H7 (cell line): ENCODE measurements at regions not wholly inside any gene's neighbourhood (a gene's known extent, or its start where the extent isn't known, plus 50 kb on each side); places are given as distances from the start of the nearest gene placed in this dataset.

ENCODE experiments used
- DNase-seq: peaks from one replicate; pipeline ENCODE4 v3.0.0; 2012
- H3K27me3 ChIP-seq: 2 replicates; pipeline ENCODE4 v1.6.0; 2011; ENCODE audit warnings: mild to moderate bottlenecking, low read length; ENCODE audit not compliant: control insufficient read depth, insufficient read depth
- H3K36me3 ChIP-seq: replicated peaks from 2 replicates; pipeline ENCODE4 v1.5.1; 2011; ENCODE audit warnings: low read length; ENCODE audit not compliant: control insufficient read depth, insufficient read depth
- H3K4me3 ChIP-seq: 2 replicates; pipeline ENCODE4 v1.5.1; 2011; ENCODE audit warnings: low read depth, mild to moderate bottlenecking, control low read depth, low read length, moderate library complexity; ENCODE audit not compliant: insufficient read depth

DNA sequence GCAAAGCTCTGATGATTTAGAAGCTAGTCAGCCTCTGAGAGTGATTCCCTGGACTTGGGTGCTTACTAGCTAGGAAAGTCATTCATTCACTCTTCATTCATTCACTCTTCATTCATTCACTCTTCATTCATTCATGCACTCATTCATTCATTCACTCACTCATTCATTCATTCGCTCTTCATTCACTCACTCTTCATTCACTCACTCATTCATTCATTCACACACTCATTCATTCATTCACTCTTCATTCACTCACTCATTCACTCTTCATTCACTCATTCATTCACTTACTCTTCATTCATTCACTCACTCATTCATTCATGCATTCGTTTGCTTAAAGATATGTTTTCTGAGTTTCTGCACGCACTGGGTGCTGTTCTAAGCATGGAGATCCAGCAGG, 292.7 kb upstream of the TNRC6C start:
- H3K4me3 ChIP-seq: no peak overlapping the region
- H3K36me3 ChIP-seq: no peaks in the 10 kb centered on the region
- DNase-seq: no peak
- H3K27me3 ChIP-seq: no peaks in the 10 kb centered on the region

GRCh38 chr17:77666462-77666861, 292.0 kb upstream of the TNRC6C start:
- no peaks in the 10 kb centered on the region for H3K36me3 ChIP-seq

DNA sequence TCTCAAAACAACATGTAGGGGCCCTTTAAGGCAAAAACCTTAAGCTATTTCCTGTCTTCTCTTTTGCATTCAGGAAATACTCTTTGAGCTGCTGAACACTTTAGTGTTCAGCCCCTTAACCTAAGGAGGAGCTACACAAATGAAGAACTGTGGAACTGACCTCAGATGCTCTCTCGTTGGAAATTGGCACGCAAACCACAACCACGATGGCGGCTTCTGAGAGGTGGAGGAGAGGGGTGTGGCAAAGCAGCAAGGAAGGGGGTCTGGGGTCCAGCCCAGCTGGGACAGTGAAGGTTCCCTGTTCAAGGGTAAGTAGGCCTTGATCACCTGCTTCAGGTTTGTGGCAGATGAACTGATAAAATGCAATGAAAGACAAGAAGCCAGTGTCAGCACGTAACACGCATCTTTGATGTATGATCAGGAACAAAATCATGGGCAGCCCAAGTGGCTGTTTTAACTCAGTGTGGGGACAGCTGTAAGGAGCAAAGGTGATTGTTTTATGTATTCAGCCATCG, 291.6 kb upstream of the TNRC6C start:
- Histone ChIP-seq H3K4me3 (no peak overlapping the region), H3K36me3 (no peaks in the 10 kb centered on the region), H3K27me3 (no peaks in the 10 kb centered on the region)
- DNase-seq: no peak

More at GRCh38 chr17:77666462-77666861, 292.0 kb upstream of the TNRC6C start:
- Histone ChIP-seq H3K4me3 (no peak overlapping the region), H3K27me3 (no peaks in the 10 kb centered on the region)
- no peak for DNase-seq

DNA sequence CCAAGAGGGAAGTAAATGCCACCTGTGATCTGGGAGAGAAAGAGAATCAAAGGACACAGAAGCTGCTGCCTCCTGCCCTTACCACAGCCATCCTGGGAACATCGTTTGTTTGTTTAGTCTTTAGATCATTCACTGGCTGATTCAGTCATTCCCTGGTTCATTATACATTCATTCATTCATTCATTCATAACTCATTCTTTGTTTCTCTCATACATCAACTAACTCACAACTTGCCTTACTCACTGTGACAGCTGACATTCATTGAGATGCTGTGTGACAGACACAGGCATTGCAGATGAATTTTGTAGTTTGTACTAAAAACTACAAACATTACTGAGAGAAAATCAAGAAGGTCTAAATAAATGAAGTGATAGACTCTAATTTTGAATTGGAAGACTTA, 291.0 kb upstream of the TNRC6C start:
- no peak for DNase-seq
- H3K27me3 ChIP-seq: no peaks in the 10 kb centered on the region
- H3K36me3 ChIP-seq: no peaks in the 10 kb centered on the region
- H3K4me3 ChIP-seq: no peak overlapping the region

DNA sequence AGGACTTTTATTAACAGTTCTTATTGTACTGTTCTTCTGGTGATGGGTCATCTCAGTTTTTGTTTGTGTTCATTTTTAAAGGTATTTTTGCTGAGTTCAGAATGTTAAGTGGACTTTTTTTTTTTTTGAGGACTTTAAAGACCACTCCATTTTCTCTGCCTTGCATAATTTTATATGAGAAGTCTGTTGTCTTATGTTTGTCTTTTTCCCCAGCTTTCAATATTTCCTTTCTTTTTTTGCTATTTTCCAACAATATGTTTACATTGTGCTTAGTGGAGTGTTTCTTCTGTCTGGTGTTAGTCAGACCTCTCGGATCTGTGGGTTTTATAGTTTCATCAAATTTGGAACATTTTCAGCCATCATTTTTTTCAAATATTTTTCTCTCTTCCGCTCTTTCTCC, 290.0 kb upstream of the TNRC6C start:
- no peaks in the 10 kb centered on the region for H3K36me3 ChIP-seq
- H3K4me3 ChIP-seq: no peak overlapping the region
- DNase-seq: no peak
- H3K27me3 ChIP-seq: no peaks in the 10 kb centered on the region

GRCh38 chr17:77670173-77670572, 288.3 kb upstream of the TNRC6C start:
- no peaks in the 10 kb centered on the region for H3K36me3 ChIP-seq
- no peak for DNase-seq
- H3K4me3 ChIP-seq: no peak overlapping the region
- H3K27me3 ChIP-seq: no peaks in the 10 kb centered on the region

- no peak for DNase-seq
- Histone ChIP-seq H3K36me3 (no peaks in the 10 kb centered on the region), H3K4me3 (no peak overlapping the region), H3K27me3 (no peaks in the 10 kb centered on the region)
These were observed 284.1 kb upstream of the TNRC6C start for GRCh38 chr17:77674358-77674757.

- DNase-seq: no peak
- no peaks in the 10 kb centered on the region for H3K36me3 ChIP-seq
- H3K4me3 ChIP-seq: no peak overlapping the region
- H3K27me3 ChIP-seq: no peaks in the 10 kb centered on the region
These were observed 283.1 kb upstream of the TNRC6C start for GRCh38 chr17:77675411-77675810.

- Histone ChIP-seq H3K27me3 (no peaks in the 10 kb centered on the region), H3K4me3 (no peak overlapping the region), H3K36me3 (no peaks in the 10 kb centered on the region)
- no peak for DNase-seq
These were observed 282.7 kb upstream of the TNRC6C start for GRCh38 chr17:77675816-77676215.

GRCh38 chr17:77676237-77676661, 282.3 kb upstream of the TNRC6C start:
- DNase-seq: peak; percentile 52
- Histone ChIP-seq H3K36me3 (no peaks in the 10 kb centered on the region), H3K4me3 (no peak overlapping the region), H3K27me3 (no peaks in the 10 kb centered on the region)

DNA sequence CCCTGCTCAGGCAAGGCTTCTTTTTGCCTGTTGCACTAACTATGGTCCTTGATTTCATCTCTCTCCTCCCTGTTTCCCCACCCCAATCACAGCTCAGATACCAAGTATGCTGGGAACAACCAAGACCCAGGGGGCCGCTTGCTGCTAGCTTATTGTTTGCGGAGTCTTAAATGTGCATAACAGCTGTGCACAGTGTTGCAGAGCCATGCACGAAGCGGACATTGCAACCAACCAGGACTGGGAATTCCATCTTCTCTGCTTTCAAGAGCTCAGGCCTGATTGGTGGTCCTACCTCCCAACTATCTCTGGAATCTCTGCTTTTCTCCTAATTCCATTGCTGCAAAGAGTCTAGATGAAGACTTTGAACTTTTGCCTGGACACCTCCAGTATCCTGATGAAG, 281.3 kb upstream of the TNRC6C start:
- no peak for DNase-seq
- Histone ChIP-seq H3K36me3 (no peaks in the 10 kb centered on the region), H3K4me3 (no peak overlapping the region), H3K27me3 (no peaks in the 10 kb centered on the region)

- Histone ChIP-seq H3K4me3 (no peak overlapping the region), H3K36me3 (no peaks in the 10 kb centered on the region), H3K27me3 (no peaks in the 10 kb centered on the region)
- DNase-seq: no peak
These were observed 280.9 kb upstream of the TNRC6C start for GRCh38 chr17:77677630-77678029.

DNA sequence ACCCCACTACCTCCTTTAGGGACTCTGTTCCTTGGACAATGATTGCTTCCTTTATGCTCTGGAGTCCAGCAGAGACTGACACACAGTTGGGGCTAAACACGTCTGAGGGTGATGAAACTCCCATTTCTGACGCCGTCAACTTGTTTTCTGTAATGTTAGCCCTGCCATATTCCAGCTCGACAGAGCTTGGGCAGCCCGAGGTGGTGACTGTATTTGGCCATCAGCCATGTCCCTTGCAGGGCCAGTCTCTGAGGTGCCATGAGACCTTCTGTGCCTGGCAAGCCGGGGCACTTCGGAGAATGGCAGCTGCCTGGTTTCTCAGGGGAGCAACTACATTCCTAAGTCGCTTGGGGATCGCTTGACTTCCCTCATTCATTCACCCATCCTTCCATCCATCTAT, 278.9 kb upstream of the TNRC6C start:
- Histone ChIP-seq H3K27me3 (no peaks in the 10 kb centered on the region), H3K36me3 (no peaks in the 10 kb centered on the region), H3K4me3 (no peak overlapping the region)
- DNase-seq: no peak

GRCh38 chr17:77681861-77682260, 276.6 kb upstream of the TNRC6C start:
- no peak for DNase-seq
- no peaks in the 10 kb centered on the region for H3K36me3 ChIP-seq
- H3K27me3 ChIP-seq: no peaks in the 10 kb centered on the region
- H3K4me3 ChIP-seq: no peak overlapping the region

- Histone ChIP-seq H3K4me3 (no peak overlapping the region), H3K27me3 (no peaks in the 10 kb centered on the region), H3K36me3 (no peaks in the 10 kb centered on the region)
- peak; percentile 49 for DNase-seq
These were observed 273.4 kb upstream of the TNRC6C start for GRCh38 chr17:77684803-77685798.
